HAP-1 (cell line): ENCODE measurements at regions not wholly inside any gene's neighbourhood (a gene's known extent, or its start where the extent isn't known, plus 50 kb on each side); places are given as distances from the start of the nearest gene placed in this dataset.
"Not testable (repeated sequence)": the region's sequence is repeated elsewhere in the genome, so short reads cannot be mapped to it uniquely, and the experiment has no call there.

Source experiments
- DNase-seq, 2 experiments: peaks; one replicate each; pipeline ENCODE4 v3.0.0-alpha.2; 2016 to 2020; ENCODE audit warnings: low spot score in 2 of 2
- H3K27me3 ChIP-seq: fragments of 250-450 bp; sonication (Bioruptor Pico); 2 replicates; pipeline ENCODE4 v1.5.1; 2020; ENCODE audit warnings: low read depth, mild to moderate bottlenecking, moderate library complexity
- H3K36me3 ChIP-seq: fragments of 250-450 bp; sonication (Bioruptor Pico); replicated peaks from 2 replicates; pipeline ENCODE4 v1.5.1; 2020; ENCODE audit warnings: mild to moderate bottlenecking
- H3K4me1 ChIP-seq: fragments of 250-450 bp; sonication (Bioruptor Pico); 2 replicates; pipeline ENCODE4 v1.5.1; 2020; ENCODE audit warnings: mild to moderate bottlenecking
- H3K4me3 ChIP-seq: fragments of 250-450 bp; sonication (Bioruptor Pico); 2 replicates; pipeline ENCODE4 v1.5.1; 2020; ENCODE audit warnings: mild to moderate bottlenecking, moderate library complexity
- H3K9me3 ChIP-seq: fragments of 250-450 bp; sonication (Bioruptor Pico); 2 replicates; pipeline ENCODE4 v1.5.1; 2020; ENCODE audit warnings: mild to moderate bottlenecking, moderate library complexity
- in situ Hi-C: fragments of 300-500 bp; cut with MboI; formaldehyde crosslinking; loops from 3 replicates; pipeline ENCODE4 v1.14.3; 2020; ENCODE audit warnings: low sequenced_read_pairs, inconsistent platforms, mixed read lengths

DNA sequence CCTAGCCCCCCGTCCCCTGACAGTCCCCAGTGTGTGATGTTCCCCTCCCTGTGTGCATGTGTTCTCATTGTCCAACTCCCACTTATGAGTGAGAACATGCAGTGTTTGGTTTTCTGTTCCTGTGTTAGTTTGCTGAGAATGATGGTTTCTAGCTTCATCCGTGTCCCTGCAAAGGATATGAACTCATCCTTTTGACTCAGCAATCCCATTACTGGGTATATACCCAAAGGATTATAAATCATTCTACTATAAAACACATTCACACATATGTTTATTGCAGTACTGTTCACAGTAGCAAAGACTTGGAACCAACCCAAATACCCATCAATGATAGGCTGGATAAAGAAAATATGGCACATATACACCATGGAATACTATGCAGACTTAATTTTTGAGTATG, 155.1 kb downstream of the SLITRK5 start:
- H3K4me3 ChIP-seq, DNase-seq, H3K4me1 ChIP-seq, H3K27me3 ChIP-seq, H3K36me3 ChIP-seq, H3K9me3 ChIP-seq, in situ Hi-C loops: not testable (repeated sequence)

DNA sequence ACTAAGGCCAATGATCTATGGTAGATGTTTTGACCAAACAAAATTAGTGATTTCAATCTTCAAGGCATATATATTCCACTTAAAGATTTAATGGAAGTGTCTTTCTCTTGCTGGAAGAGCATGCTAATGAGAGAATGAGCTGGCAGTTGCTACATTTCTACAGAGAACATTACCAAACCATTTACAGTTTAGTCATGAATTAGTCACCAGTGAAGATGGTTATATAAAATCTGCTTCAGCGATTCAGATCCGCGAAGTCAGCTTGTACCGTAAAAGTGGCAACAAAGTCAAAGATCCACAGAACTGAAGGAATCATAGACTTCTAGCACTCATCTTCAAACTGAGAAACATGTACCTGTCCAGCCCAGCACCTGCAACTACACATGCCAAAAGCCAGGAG, 156.3 kb downstream of the SLITRK5 start:
- H3K4me3 ChIP-seq, result no peak overlapping the region
- H3K27me3 ChIP-seq, result no peaks in the 10 kb centered on the region
- H3K4me1 ChIP-seq, result no peaks in the 10 kb centered on the region
- in situ Hi-C loops, result no loop called here
- no peaks in the 10 kb centered on the region for H3K9me3 ChIP-seq
- DNase-seq, result no peak
- H3K36me3 ChIP-seq, result no peaks in the 10 kb centered on the region

DNA sequence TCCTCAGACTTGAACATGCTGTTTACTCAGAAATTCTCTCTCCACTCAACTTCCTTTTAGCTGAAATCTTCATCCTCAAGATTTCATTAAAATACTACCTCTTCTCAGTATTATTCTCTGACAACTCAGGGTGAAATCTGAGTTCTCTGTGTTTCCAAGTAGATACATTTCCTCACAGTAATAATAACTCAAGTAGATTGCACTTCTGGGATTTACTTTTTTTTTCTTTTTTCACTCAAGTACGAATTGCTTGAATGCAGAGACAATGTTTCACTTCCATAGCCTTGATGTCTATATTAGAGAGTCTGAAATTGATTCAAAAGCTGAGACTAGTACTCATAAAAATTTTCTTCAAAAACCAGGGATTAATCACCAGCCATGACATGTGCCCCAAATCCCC, 166.4 kb downstream of the SLITRK5 start:
- Histone ChIP-seq H3K4me3 (no peak overlapping the region), H3K36me3 (no peaks in the 10 kb centered on the region), H3K4me1 (no peaks in the 10 kb centered on the region), H3K27me3 (no peaks in the 10 kb centered on the region), H3K9me3 (no peaks in the 10 kb centered on the region)
- in situ Hi-C loops, result no loop called here
- DNase-seq, result no peak

DNA sequence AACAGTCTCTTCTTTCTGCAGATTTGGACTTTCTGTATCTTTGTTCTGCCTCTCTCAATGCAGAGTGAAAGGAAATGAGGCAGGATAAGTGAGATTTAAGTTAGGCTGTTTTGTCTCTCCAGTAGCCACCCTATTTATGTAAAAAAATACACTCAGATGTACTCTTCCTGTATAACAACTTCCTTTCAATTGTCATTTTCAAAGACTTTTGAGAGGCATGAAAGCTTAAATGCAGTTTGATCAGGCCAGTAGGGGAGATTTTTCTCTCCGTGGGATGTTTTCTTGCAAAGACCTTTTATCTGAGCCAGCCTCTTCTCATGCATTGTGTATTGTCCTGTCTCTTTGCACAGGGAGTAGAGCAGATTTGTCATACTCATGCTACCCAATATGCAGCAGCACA, 166.8 kb downstream of the SLITRK5 start:
- in situ Hi-C loops, result no loop called here
- no peak for DNase-seq
- no peaks in the 10 kb centered on the region for H3K27me3 ChIP-seq

DNA sequence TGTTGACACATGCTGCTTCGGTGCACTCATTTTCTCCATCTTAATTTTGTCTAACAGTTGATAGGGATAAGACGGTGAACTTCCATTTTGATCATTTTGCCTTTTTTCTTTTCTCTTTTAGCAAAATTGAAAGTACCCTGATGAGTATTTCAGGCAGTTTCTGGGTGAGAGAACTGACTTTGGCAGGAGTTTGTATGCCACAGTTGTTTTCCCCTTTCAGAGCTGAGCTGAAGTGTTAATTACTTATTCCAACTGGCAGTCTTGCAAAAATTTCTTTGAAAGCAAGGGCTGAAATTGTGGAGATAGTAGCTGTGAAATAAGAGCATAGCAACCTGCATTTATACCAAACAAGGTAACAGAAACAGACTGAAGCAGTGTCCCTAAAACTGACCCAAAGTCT, 180.2 kb downstream of the SLITRK5 start:
- Histone ChIP-seq H3K4me3 (no peak overlapping the region), H3K4me1 (no peaks in the 10 kb centered on the region), H3K9me3 (no peaks in the 10 kb centered on the region), H3K27me3 (no peaks in the 10 kb centered on the region), H3K36me3 (no peaks in the 10 kb centered on the region)
- no peak for DNase-seq
- in situ Hi-C loops, result no loop called here

More for the DNA sequence above, 166.8 kb downstream of the SLITRK5 start:
- H3K9me3 ChIP-seq, result no peaks in the 10 kb centered on the region
- no peaks in the 10 kb centered on the region for H3K36me3 ChIP-seq
- no peak overlapping the region for H3K4me3 ChIP-seq
- H3K4me1 ChIP-seq, result no peaks in the 10 kb centered on the region

DNA sequence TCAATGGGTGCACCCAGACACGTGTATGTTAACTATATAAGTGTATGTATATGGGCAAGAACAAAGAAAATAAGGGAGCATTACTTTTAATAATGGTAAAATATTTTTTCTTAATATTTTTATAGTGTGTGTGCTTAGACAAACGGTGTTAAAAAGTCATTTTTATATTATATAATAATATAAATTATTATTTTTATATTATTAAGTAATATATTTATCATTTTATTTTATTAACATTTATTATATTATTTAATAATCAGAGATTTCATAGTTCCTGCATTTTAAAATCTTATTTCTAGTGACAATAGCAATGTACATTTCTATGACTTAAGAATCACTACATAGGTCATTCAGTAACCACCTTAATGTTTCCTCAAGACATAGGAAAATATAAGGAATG, 184.4 kb downstream of the SLITRK5 start:
- Histone ChIP-seq H3K27me3 (no peaks in the 10 kb centered on the region), H3K9me3 (no peaks in the 10 kb centered on the region), H3K36me3 (no peaks in the 10 kb centered on the region), H3K4me3 (no peak overlapping the region), H3K4me1 (no peaks in the 10 kb centered on the region)
- no peak for DNase-seq
- in situ Hi-C loops, result no loop called here

DNA sequence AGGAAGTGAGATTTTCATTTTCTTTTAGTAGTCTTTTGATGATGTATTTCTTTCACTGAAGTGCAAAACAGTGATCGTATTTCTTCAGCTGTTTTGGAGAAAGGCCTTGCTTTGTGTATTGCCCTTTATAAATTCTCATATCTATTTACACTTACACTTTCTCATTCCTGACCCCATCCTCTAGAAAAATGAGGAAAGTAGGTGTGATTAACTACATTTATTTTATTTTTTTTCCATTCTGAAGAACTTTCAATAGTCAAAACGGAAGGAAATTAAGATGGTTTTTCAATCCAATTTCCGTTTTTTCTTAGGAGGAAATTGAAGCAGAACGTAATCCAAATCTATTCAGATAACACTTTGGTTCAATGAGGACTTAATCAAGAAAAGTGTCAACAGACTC, 188.1 kb downstream of the SLITRK5 start:
- no peak for DNase-seq
- Histone ChIP-seq H3K4me1 (no peaks in the 10 kb centered on the region), H3K4me3 (no peak overlapping the region), H3K27me3 (no peaks in the 10 kb centered on the region), H3K36me3 (no peaks in the 10 kb centered on the region), H3K9me3 (no peaks in the 10 kb centered on the region)
- in situ Hi-C loops, result no loop called here

DNA sequence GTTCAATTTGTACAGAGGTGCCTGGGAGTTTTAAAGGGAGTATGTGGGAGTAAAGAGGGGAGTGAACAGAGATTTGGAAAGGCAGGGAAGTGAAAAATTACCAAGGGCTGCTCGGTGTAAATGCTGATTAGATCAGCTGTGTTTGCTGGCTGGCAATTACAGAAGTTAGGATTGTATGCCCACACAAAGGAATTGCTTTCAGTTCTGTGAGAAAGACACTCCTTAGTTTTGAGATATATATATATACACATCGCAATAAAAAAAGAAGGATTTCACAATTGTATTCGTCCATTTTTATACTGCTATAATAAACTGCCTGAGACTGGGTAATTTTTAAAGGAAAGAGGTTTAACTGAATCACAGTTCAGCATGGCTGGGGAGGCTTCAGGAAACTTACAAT, 196.3 kb downstream of the SLITRK5 start:
- Histone ChIP-seq H3K36me3 (no peaks in the 10 kb centered on the region), H3K9me3 (no peaks in the 10 kb centered on the region), H3K4me3 (no peak overlapping the region), H3K27me3 (no peaks in the 10 kb centered on the region), H3K4me1 (no peaks in the 10 kb centered on the region)
- DNase-seq, result no peak
- in situ Hi-C loops, result no loop called here

DNA sequence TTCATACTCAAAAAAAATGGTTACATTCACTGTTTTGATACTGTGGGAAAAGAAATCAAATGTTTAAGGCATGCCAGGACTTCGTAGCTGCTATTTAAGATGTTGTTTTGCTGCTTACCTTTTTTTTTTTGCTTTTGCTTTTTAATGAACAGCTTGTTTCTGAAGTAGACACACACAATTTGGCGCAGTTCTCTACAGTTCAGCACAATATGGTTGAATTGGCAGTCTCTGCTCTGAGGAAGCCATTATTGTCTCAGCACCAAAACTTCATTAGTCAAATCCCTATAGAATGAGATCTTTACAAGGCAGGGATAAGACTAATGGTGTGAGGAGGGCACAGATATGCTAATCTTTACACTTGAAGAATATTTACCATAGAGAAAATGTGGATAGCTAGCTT, 197.6 kb downstream of the SLITRK5 start:
- H3K4me3 ChIP-seq, result no peak overlapping the region
- H3K36me3 ChIP-seq, result no peaks in the 10 kb centered on the region
- no peaks in the 10 kb centered on the region for H3K9me3 ChIP-seq
- in situ Hi-C loops, result no loop called here
- H3K4me1 ChIP-seq, result no peaks in the 10 kb centered on the region
- H3K27me3 ChIP-seq, result no peaks in the 10 kb centered on the region
- no peak for DNase-seq

DNA sequence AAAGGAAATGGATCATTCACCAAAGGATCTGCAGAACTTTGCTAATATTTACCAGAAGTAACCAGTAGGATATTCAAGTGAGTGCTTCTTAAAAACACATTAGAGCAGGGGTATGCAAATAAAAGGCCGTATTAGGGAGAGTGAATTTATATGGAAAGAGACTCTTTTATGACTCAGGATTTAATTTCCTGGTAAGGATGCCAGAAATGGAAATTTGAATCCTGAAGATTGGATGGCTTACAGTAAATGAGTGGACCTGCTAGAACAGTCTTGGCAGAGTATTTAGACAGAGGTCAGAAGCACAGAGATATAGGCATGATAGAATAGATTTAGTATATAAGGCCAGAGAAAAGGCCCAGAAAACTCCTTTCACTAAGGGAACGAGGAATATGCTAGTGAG, 201.6 kb downstream of the SLITRK5 start:
- DNase-seq, result no peak
- Histone ChIP-seq H3K4me1 (no peaks in the 10 kb centered on the region), H3K4me3 (no peak overlapping the region), H3K27me3 (no peaks in the 10 kb centered on the region), H3K9me3 (no peaks in the 10 kb centered on the region), H3K36me3 (no peaks in the 10 kb centered on the region)
- in situ Hi-C loops, result no loop called here

DNA sequence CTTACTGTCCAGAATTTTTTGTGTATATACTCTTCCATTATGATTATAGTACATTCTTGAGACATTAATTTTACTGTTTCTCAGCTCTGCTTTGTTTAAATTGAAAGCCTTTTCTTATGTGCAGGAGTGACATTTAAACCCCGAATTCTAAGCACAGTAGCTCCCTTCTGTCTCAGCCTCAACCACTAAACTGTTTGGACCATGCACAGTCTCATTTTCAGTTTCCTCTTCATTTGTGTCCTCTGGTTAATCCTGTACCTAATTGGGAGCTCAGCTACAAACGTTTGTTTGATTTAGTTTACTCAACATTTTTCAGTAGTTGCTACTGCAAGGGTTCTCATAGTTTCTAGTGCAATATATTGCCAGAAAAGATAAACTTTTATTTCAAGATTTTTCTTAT, 206.3 kb downstream of the SLITRK5 start:
- H3K4me1 ChIP-seq, result no peaks in the 10 kb centered on the region
- in situ Hi-C loops, result no loop called here
- no peaks in the 10 kb centered on the region for H3K9me3 ChIP-seq
- H3K36me3 ChIP-seq, result no peaks in the 10 kb centered on the region
- DNase-seq, result no peak
- no peaks in the 10 kb centered on the region for H3K27me3 ChIP-seq
- no peak overlapping the region for H3K4me3 ChIP-seq

DNA sequence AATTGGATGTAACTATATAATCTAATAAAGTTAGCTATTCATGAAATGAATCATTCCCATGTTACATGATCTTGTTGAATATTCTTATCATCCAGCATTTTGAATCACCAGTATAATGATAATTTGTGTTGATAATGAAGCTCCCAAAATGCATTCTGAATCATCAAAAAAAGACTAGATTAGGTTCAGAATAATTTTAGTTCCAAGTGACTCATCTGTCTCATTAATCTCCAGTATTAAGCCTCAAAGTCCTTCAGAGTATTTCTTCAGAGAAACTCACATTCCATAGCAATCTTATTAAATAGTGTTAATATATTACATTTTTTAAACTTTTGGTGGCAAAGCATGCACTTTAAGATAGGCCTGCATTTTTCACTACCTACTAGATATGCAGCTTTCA, 207.5 kb downstream of the SLITRK5 start:
- H3K4me1 ChIP-seq, result no peaks in the 10 kb centered on the region
- in situ Hi-C loops, result no loop called here
- DNase-seq, result no peak

DNA sequence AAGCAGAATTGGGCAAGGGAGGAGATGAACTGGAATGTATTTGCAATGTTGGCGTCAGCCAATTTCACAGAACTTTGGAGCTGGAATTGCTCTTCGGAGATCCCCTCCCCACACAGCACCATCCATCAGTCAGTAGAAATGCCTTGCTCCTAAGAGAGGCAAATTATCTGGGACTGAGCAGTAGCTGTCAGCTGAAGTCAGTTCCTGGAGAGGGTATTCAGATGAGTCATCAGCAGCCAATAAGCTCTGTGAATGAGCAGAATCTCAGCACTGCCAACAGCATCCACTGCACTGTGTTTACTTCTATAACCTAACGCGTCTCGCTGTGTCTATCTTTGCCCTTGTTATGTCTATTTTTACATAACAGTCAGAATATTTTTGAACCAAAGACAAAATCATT, 213.7 kb downstream of the SLITRK5 start:
- H3K36me3 ChIP-seq, result no peaks in the 10 kb centered on the region
- DNase-seq, result no peak
- no peak overlapping the region for H3K4me3 ChIP-seq
- no peaks in the 10 kb centered on the region for H3K27me3 ChIP-seq
- in situ Hi-C loops, result no loop called here
- no peaks in the 10 kb centered on the region for H3K9me3 ChIP-seq
- no peaks in the 10 kb centered on the region for H3K4me1 ChIP-seq

More for the DNA sequence above, 207.5 kb downstream of the SLITRK5 start:
- Histone ChIP-seq H3K9me3 (no peaks in the 10 kb centered on the region), H3K27me3 (no peaks in the 10 kb centered on the region), H3K4me3 (no peak overlapping the region), H3K36me3 (no peaks in the 10 kb centered on the region)

DNA sequence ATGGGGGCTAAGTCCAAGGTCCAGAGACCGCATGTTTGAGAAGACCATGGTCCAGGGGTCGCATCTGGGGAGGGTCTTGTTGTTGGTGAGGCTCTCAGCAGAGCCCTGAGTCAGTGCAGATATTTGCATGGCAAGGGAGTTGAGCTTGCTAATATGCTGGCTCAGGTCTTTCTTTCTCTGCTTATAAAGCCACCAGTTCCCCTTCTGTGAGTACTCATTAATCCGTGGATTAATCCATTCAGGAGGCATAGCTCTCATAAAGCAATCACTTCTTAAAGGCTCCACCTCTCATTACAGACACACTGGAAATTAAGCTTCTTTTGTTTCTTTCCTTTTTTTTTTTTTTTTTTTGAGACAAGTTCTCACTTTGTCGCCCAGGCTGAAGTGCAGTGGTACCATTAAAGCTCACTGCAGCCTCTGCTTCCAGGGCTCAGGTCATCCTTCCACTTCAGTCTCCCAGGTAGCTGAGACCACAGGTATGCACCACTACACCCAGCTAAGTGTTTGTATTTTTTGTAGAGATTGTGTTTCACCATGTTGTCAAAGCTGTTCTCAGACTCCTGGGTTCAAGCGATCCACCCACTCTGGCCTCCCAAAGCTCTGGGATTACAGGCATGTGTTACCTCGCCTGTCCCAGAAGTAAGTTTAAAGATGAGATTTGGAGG, 216.4 kb downstream of the SLITRK5 start:
- in situ Hi-C loops, result no loop called here
- H3K4me3 ChIP-seq, result no peak overlapping the region
- no peaks in the 10 kb centered on the region for H3K36me3 ChIP-seq
- no peaks in the 10 kb centered on the region for H3K4me1 ChIP-seq
- H3K27me3 ChIP-seq, result no peaks in the 10 kb centered on the region
- no peaks in the 10 kb centered on the region for H3K9me3 ChIP-seq
- DNase-seq, result no peak

DNA sequence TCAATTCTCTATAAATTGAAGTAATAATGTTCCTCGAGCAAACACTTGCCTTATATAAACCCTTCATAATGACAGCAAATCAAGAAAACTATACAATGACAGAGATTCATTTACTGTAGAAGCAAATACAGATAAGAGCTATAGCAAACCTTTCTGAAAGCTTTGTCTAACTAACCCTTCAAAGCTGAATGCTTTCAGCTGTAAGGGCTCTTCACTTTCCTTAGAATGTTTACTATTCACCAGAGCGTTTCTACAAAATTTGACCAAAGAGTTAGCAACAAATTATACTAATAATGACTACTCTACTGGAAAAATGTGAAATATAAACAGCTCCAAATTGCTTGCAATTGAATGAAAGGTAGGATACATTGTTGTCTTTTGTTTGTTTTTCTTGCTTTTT, 218.1 kb downstream of the SLITRK5 start:
- no peaks in the 10 kb centered on the region for H3K36me3 ChIP-seq
- H3K9me3 ChIP-seq, result no peaks in the 10 kb centered on the region
- no peak overlapping the region for H3K4me3 ChIP-seq
- in situ Hi-C loops, result no loop called here
- DNase-seq, result no peak
- H3K4me1 ChIP-seq, result no peaks in the 10 kb centered on the region
- H3K27me3 ChIP-seq, result no peaks in the 10 kb centered on the region
